HG03280 (cell line): ENCODE measurements at regions not wholly inside any gene's neighbourhood (a gene's known extent, or its start where the extent isn't known, plus 50 kb on each side); places are given as distances from the start of the nearest gene placed in this dataset.

Source experiments
- ATAC-seq: cut with Tn5 transposase; IDR thresholded peaks from one replicate; pipeline ENCODE4 v1.9.1; 2021; ENCODE audit warnings: mild to moderate bottlenecking, moderate library complexity; ENCODE audit not compliant: unreplicated experiment

GRCh38 chr14:32019276-32019675, 57.8 kb upstream of the ARHGAP5 start:
- no peak for ATAC-seq

GRCh38 chr14:32020882-32021281, 56.2 kb upstream of the ARHGAP5 start:
- ATAC-seq = no peak

GRCh38 chr14:32021341-32021740, 55.8 kb upstream of the ARHGAP5 start:
- no peak for ATAC-seq

- no peak for ATAC-seq
Observed at GRCh38 chr14:32022525-32022924, 54.6 kb upstream of the ARHGAP5 start.

- ATAC-seq = no peak
Observed at GRCh38 chr14:32022938-32023466, 54.1 kb upstream of the ARHGAP5 start.

GRCh38 chr14:32023540-32023939, 53.6 kb upstream of the ARHGAP5 start:
- ATAC-seq = no peak

- ATAC-seq = no peak
Observed at GRCh38 chr14:32027255-32027939, 49.7 kb upstream of the ARHGAP5 start.
